HEK293T (cell line): ENCODE measurements at regions not wholly inside any gene's neighbourhood (a gene's known extent, or its start where the extent isn't known, plus 50 kb on each side); places are given as distances from the start of the nearest gene placed in this dataset.

Experiments used
- ARNT ChIP-seq: fragments of 450-650 bp; IDR thresholded peaks from 2 replicates; pipeline ENCODE4 v1.6.1; 2017; ENCODE audit warnings: mild to moderate bottlenecking
- CTBP1 ChIP-seq: fragments of 450-650 bp; IDR thresholded peaks from 2 replicates; pipeline ENCODE4 v1.6.1; 2016; ENCODE audit warnings: borderline replicate concordance
- ELF4 ChIP-seq: fragments of 450-650 bp; IDR thresholded peaks from 2 replicates; pipeline ENCODE4 v1.6.1; 2017; ENCODE audit warnings: antibody characterized with exemption
- FOXM1 ChIP-seq: fragments of 450-650 bp; IDR thresholded peaks from 2 replicates; pipeline ENCODE4 v1.6.1; 2017; ENCODE audit warnings: mild to moderate bottlenecking, borderline replicate concordance
- HDGF ChIP-seq: fragments of 450-650 bp; IDR thresholded peaks from 2 replicates; pipeline ENCODE4 v1.6.1; 2017; ENCODE audit warnings: antibody characterized with exemption, borderline replicate concordance
- L3MBTL2 ChIP-seq: fragments of 450-650 bp; conservative IDR thresholded peaks from 2 replicates; pipeline ENCODE4 v1.6.1; 2016; ENCODE audit warnings: mild to moderate bottlenecking
- SP1 ChIP-seq: fragments of 450-650 bp; IDR thresholded peaks from 2 replicates; pipeline ENCODE4 v1.6.1; 2017
- SUZ12 ChIP-seq: fragments of 450-650 bp; IDR thresholded peaks from 2 replicates; pipeline ENCODE4 v1.6.1; 2016; ENCODE audit warnings: mild to moderate bottlenecking
- ZNF384 ChIP-seq: fragments of 450-650 bp; IDR thresholded peaks from 2 replicates; pipeline ENCODE4 v1.6.1; 2016
- TF ChIP-seq, protein P1 (sequence below): fragments of 450-650 bp; IDR thresholded peaks from 2 replicates; pipeline ENCODE4 v1.6.1; 2016

DNA sequence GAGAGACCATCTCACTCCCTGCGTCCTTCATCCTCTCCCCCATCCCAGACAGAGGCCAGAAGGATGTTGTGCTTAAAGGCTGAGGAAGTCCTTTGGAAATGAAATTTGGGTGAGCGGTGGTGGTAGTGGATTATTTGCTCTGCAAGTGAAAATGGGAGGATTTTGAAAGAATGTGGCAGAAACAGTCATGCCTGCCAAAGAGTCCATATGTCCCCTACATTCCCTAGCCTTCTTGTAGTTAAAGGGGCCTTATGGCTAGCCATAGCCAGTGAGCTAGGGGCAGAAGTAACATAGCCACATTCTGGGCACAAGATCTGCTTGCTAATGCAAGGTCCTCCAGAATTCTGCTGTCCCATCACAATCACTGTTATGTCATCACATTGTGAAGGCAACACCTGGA is 360.2 kb upstream of the TSHZ3 start:
- TF ChIP-seq CTBP1 (no peak), HDGF (no peak), ARNT (no peak), SP1 (no peak), L3MBTL2 (no peak), FOXM1 (no peak), ZNF384 (no peak), SUZ12 (no peak), ELF4 (no peak)
- TF ChIP-seq, protein P1, sequence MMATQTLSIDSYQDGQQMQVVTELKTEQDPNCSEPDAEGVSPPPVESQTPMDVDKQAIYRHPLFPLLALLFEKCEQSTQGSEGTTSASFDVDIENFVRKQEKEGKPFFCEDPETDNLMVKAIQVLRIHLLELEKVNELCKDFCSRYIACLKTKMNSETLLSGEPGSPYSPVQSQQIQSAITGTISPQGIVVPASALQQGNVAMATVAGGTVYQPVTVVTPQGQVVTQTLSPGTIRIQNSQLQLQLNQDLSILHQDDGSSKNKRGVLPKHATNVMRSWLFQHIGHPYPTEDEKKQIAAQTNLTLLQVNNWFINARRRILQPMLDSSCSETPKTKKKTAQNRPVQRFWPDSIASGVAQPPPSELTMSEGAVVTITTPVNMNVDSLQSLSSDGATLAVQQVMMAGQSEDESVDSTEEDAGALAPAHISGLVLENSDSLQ, result no peak
